ENCODE measurements at regions not wholly inside any gene's neighbourhood (a gene's known extent, or its start where the extent isn't known, plus 50 kb on each side); places are given as distances from the start of the nearest gene placed in this dataset.

DNA sequence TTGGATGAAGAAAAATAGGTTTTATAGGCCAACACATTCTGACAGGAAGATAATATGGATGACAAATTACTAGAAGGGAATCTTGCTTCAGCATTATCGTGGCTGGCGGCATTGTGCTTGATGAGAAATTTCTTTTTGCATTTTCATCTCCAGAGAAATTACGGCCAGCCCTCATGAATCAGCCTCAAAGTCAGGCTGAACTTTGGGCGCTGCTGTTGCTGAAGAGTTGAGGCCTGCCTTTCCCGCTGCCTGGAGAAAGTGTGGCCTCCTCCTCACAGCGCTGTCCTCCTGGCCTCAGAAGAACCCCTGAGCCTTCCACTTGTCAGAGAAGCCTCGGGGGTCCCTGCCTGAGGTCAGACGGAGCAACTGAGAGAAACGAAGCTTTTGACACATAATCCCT is 272.4 kb upstream of the KCNIP4 start:
- WGBS (ENCODE audit: low lambda C conversion rate) = 14% methylated on average over 7 of the region's 9 CpGs
- Histone ChIP-seq H3K9me3 (no peaks in the 10 kb centered on the region), H3K4me2 (no peak overlapping the region), H4K20me1 (ENCODE audit: insufficient read depth) (no peaks in the 10 kb centered on the region), H3K9ac (no peak overlapping the region), H3K27ac (ENCODE audit: low read depth in 2 of 2, low read length in 1 of 2) (no peak overlapping the region), H3K9me2 (no peaks in the 10 kb centered on the region), H2AFZ (ENCODE audit: low read depth) (no peak overlapping the region), H3F3A (replicated peaks; ENCODE audit: insufficient read depth) (no peaks in the 10 kb centered on the region), H3K36me3 (replicated peaks in 1 of 2; ENCODE audit: control insufficient read depth in 1 of 2, insufficient read depth in 2 of 2, low read length in 1 of 2) (no peaks in the 10 kb centered on the region), H3K79me2 (ENCODE audit: insufficient read depth) (no peaks in the 10 kb centered on the region), H3K27me3 (ENCODE audit: insufficient read depth) (peaks cover 2% of the 10 kb centered on the region; the same call in 1 of the 2 replicates), H3K4me3 (ENCODE audit: low read depth in 2 of 2, low read length in 1 of 2) (no peak overlapping the region), H3K4me1 (ENCODE audit: control insufficient read depth in 1 of 2, insufficient read depth in 2 of 2, low read depth in 1 of 2, low read length in 1 of 2) (no peaks in the 10 kb centered on the region)
- ChIA-PET CTCF (interaction anchor here (0.8 kb wide), 1 partner anchor 18 kb away, joined by 3 read pairs; no protein-coding TSS in a partner anchor), POLR2A (no interaction called here)
- no peak for TF ChIP-seq RFX5 (IDR thresholded peaks at IDR 0.05; ENCODE audit: low read length)
- TF ChIP-seq, protein P1, sequence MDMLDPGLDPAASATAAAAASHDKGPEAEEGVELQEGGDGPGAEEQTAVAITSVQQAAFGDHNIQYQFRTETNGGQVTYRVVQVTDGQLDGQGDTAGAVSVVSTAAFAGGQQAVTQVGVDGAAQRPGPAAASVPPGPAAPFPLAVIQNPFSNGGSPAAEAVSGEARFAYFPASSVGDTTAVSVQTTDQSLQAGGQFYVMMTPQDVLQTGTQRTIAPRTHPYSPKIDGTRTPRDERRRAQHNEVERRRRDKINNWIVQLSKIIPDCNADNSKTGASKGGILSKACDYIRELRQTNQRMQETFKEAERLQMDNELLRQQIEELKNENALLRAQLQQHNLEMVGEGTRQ (IDR thresholded peaks at IDR 0.05; ENCODE audit: borderline replicate concordance, low read depth, low read length) = no peak
- no peak for TF ChIP-seq FOXM1 (IDR thresholded peaks at IDR 0.05; ENCODE audit: low read depth)
- no peak for TF ChIP-seq MEF2A (IDR thresholded peaks at IDR 0.05; ENCODE audit: borderline replicate concordance, low read depth)
- no peak for TF ChIP-seq ELF1 (IDR thresholded peaks at IDR 0.05)
- TF ChIP-seq, protein P2, sequence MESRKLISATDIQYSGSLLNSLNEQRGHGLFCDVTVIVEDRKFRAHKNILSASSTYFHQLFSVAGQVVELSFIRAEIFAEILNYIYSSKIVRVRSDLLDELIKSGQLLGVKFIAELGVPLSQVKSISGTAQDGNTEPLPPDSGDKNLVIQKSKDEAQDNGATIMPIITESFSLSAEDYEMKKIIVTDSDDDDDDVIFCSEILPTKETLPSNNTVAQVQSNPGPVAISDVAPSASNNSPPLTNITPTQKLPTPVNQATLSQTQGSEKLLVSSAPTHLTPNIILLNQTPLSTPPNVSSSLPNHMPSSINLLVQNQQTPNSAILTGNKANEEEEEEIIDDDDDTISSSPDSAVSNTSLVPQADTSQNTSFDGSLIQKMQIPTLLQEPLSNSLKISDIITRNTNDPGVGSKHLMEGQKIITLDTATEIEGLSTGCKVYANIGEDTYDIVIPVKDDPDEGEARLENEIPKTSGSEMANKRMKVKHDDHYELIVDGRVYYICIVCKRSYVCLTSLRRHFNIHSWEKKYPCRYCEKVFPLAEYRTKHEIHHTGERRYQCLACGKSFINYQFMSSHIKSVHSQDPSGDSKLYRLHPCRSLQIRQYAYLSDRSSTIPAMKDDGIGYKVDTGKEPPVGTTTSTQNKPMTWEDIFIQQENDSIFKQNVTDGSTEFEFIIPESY (IDR thresholded peaks at IDR 0.05; ENCODE audit: borderline replicate concordance, low read depth) = no peak
- no peak for TF ChIP-seq NFIC (IDR thresholded peaks at IDR 0.05; ENCODE audit: borderline replicate concordance)
- TF ChIP-seq TEAD4 (IDR thresholded peaks at IDR 0.05; ENCODE audit: borderline replicate concordance, insufficient read depth) = no peak
- TF ChIP-seq, protein P3, sequence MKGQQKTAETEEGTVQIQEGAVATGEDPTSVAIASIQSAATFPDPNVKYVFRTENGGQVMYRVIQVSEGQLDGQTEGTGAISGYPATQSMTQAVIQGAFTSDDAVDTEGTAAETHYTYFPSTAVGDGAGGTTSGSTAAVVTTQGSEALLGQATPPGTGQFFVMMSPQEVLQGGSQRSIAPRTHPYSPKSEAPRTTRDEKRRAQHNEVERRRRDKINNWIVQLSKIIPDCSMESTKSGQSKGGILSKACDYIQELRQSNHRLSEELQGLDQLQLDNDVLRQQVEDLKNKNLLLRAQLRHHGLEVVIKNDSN (IDR thresholded peaks at IDR 0.05; ENCODE audit: borderline replicate concordance, low read depth) = no peak
- TF ChIP-seq SIN3A (IDR thresholded peaks at IDR 0.05; ENCODE audit: borderline replicate concordance, low read depth, low read length) = no peak
- TF ChIP-seq MXI1 (IDR thresholded peaks at IDR 0.05; ENCODE audit: low read depth, low read length) = no peak
- no peak for TF ChIP-seq POLR2AphosphoS5 (IDR thresholded peaks at IDR 0.05; ENCODE audit: low read depth, low read length)
- DNase-seq = no peak

DNA sequence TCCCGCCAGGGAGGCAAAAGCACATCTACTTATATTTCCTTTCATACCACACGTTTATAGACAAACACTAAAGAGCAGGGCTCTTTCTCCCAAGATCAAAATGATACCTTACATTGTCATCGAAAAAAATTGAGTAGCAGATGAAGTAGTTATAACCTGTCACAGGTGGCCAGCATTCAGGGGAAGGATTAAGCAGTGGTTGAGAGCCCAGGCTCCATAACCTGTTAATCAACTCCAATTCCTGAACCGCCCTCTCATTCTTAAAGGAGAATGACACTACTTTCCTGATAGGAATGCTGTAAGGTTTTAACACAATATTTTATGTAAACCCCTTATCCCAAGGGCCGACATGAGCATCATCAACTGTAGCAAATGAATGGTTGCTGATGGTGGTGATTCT is 268.9 kb upstream of the KCNIP4 start:
- H3K36me3 ChIP-seq (replicated peaks in 1 of 2; ENCODE audit: control insufficient read depth in 1 of 2, insufficient read depth in 2 of 2, low read length in 1 of 2) = no peaks in the 10 kb centered on the region
- H3K4me2 ChIP-seq = no peak overlapping the region
- TF ChIP-seq RCOR1 (IDR thresholded peaks at IDR 0.05; ENCODE audit: low read length) (no peak), EZH2phosphoT487 (IDR thresholded peaks at IDR 0.05; ENCODE audit: borderline replicate concordance, low read depth) (no peak), GATA2 (CRISPR knock-in tag; IDR thresholded peaks at IDR 0.05) (no peak), FOSL2 (IDR thresholded peaks at IDR 0.05; ENCODE audit: borderline replicate concordance, low read depth) (no peak), EP300 (IDR thresholded peaks at IDR 0.05; ENCODE audit: borderline replicate concordance in 1 of 2, low read depth in 1 of 2, low read length in 1 of 2) (no peak), SIN3A (IDR thresholded peaks at IDR 0.05; ENCODE audit: borderline replicate concordance, low read depth, low read length) (no peak), FOXJ3 (CRISPR knock-in tag; IDR thresholded peaks at IDR 0.05) (no peak), ELF1 (IDR thresholded peaks at IDR 0.05) (no peak), MEF2A (IDR thresholded peaks at IDR 0.05; ENCODE audit: borderline replicate concordance, low read depth) (no peak), NFIC (IDR thresholded peaks at IDR 0.05; ENCODE audit: borderline replicate concordance) (no peak), RAD21 (IDR thresholded peaks at IDR 0.05; ENCODE audit: low read length) (no peak), NRF1 (IDR thresholded peaks at IDR 0.05; ENCODE audit: low read depth, low read length) (no peak)
- TF ChIP-seq, protein P3 (IDR thresholded peaks at IDR 0.05; ENCODE audit: borderline replicate concordance, low read depth) = no peak
- TF ChIP-seq, protein P4, sequence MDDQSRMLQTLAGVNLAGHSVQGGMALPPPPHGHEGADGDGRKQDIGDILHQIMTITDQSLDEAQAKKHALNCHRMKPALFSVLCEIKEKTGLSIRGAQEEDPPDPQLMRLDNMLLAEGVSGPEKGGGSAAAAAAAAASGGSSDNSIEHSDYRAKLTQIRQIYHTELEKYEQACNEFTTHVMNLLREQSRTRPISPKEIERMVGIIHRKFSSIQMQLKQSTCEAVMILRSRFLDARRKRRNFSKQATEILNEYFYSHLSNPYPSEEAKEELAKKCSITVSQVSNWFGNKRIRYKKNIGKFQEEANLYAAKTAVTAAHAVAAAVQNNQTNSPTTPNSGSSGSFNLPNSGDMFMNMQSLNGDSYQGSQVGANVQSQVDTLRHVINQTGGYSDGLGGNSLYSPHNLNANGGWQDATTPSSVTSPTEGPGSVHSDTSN (IDR thresholded peaks at IDR 0.05) = no peak
- TF ChIP-seq, protein P5, sequence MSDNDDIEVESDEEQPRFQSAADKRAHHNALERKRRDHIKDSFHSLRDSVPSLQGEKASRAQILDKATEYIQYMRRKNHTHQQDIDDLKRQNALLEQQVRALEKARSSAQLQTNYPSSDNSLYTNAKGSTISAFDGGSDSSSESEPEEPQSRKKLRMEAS (IDR thresholded peaks at IDR 0.05; ENCODE audit: low read depth) = no peak
- no peaks in the 10 kb centered on the region for H3K79me2 ChIP-seq (ENCODE audit: insufficient read depth)
- no peaks in the 10 kb centered on the region for H3F3A ChIP-seq (replicated peaks; ENCODE audit: insufficient read depth)
- ChIA-PET POLR2A (no interaction called here), CTCF (no interaction called here)
- DNase-seq = no peak
- 5% methylated on average over 5 of the region's 5 CpGs for WGBS (ENCODE audit: low lambda C conversion rate)
- no peaks in the 10 kb centered on the region for H3K9me2 ChIP-seq
- no peaks in the 10 kb centered on the region for H4K20me1 ChIP-seq (ENCODE audit: insufficient read depth)
- H3K27me3 ChIP-seq (ENCODE audit: insufficient read depth) = peaks cover 15% of the 10 kb centered on the region
- H2AFZ ChIP-seq (ENCODE audit: low read depth) = no peak overlapping the region
- no peak overlapping the region for H3K27ac ChIP-seq (ENCODE audit: low read depth in 2 of 2, low read length in 1 of 2)
- H3K9ac ChIP-seq = no peak overlapping the region
- H3K9me3 ChIP-seq = no peaks in the 10 kb centered on the region
- H3K4me1 ChIP-seq (ENCODE audit: control insufficient read depth in 1 of 2, insufficient read depth in 2 of 2, low read depth in 1 of 2, low read length in 1 of 2) = no peaks in the 10 kb centered on the region
- H3K4me3 ChIP-seq (ENCODE audit: low read depth in 2 of 2, low read length in 1 of 2) = no peak overlapping the region
